ENCODE measurements at regions not wholly inside any gene's neighbourhood (a gene's known extent, or its start where the extent isn't known, plus 50 kb on each side); places are given as distances from the start of the nearest gene placed in this dataset.
A peak's percentile ranks its signal among the peaks of the same experiment; 100 is the strongest.

- Mint-ChIP-seq H3K27me3 (ENCODE audit: insufficient read depth, low read depth) (no peaks in the 10 kb centered on the region), H3K4me1 (no peaks in the 10 kb centered on the region), H3K4me3 (no peak overlapping the region), H3K9me3 (peaks cover 14% of the 10 kb centered on the region), H3K27ac (no peak overlapping the region), H3K36me3 (no peaks in the 10 kb centered on the region)
- Histone ChIP-seq H3K27me3 (no peaks in the 10 kb centered on the region), H4K20me1 (ENCODE audit: low read depth) (no peaks in the 10 kb centered on the region), H3K9me3 (ENCODE audit: low read depth) (no peaks in the 10 kb centered on the region), H3K9ac (no peak overlapping the region), H3K4me1 (peaks cover 2% of the 10 kb centered on the region), H3K36me3 (no peaks in the 10 kb centered on the region), H3F3A (ENCODE audit: low read depth) (no peaks in the 10 kb centered on the region), H2AFZ (replicated peaks) (no peak overlapping the region), H3K27ac (no peak overlapping the region), H3K79me2 (ENCODE audit: low read depth) (no peaks in the 10 kb centered on the region), H3K4me2 (no peak overlapping the region), H3K4me3 (no peak overlapping the region)
- TF ChIP-seq EZH2 (IDR thresholded peaks at IDR 0.05) = no peak
- TF ChIP-seq, protein P1, sequence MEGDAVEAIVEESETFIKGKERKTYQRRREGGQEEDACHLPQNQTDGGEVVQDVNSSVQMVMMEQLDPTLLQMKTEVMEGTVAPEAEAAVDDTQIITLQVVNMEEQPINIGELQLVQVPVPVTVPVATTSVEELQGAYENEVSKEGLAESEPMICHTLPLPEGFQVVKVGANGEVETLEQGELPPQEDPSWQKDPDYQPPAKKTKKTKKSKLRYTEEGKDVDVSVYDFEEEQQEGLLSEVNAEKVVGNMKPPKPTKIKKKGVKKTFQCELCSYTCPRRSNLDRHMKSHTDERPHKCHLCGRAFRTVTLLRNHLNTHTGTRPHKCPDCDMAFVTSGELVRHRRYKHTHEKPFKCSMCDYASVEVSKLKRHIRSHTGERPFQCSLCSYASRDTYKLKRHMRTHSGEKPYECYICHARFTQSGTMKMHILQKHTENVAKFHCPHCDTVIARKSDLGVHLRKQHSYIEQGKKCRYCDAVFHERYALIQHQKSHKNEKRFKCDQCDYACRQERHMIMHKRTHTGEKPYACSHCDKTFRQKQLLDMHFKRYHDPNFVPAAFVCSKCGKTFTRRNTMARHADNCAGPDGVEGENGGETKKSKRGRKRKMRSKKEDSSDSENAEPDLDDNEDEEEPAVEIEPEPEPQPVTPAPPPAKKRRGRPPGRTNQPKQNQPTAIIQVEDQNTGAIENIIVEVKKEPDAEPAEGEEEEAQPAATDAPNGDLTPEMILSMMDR (IDR thresholded peaks at IDR 0.05) = no peak
- no peak for TF ChIP-seq EZH2phosphoT487 (IDR thresholded peaks at IDR 0.05)
- no peak for DNase-seq (ENCODE audit: low spot score)
These were observed 1551.2 kb downstream of the AACS start for GRCh38 chr12:126616441-126616840.

DNA sequence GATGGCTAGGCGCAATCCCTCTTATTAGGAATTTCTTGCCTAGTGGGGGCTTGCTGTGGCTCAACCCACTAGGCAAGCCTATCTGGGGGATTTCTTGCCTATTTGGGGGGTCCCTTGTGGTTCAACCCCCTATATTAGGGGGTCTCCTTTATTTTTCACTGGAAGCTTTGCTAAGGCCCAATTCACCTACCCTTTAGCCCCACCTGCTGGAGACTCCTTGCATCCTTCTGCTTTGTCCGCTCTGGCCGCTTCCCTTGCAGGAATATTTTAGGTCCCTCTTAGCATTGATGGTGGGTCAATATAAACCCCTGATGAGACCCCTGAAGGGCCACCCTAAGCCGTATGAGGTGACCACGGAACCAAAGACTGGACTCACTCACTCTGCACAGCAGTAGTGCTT lies 1552.1 kb downstream of the AACS start:
- no peak overlapping the region for H2AFZ ChIP-seq (replicated peaks)
- H4K20me1 ChIP-seq (ENCODE audit: low read depth) = no peaks in the 10 kb centered on the region
- H3K4me3 ChIP-seq = no peak overlapping the region
- H3K27me3 Mint-ChIP-seq (ENCODE audit: insufficient read depth, low read depth) = no peaks in the 10 kb centered on the region
- no peaks in the 10 kb centered on the region for H3K36me3 ChIP-seq
- no peaks in the 10 kb centered on the region for H3K79me2 ChIP-seq (ENCODE audit: low read depth)
- H3K4me1 Mint-ChIP-seq = no peaks in the 10 kb centered on the region
- H3K9me3 Mint-ChIP-seq = peaks cover 11% of the 10 kb centered on the region
- no peaks in the 10 kb centered on the region for H3K9me3 ChIP-seq (ENCODE audit: low read depth)
- no peaks in the 10 kb centered on the region for H3K4me1 ChIP-seq
- H3K4me2 ChIP-seq = no peak overlapping the region
- H3K27ac Mint-ChIP-seq = no peak overlapping the region
- DNase-seq (ENCODE audit: low spot score) = peak; percentile 39
- H3K4me3 Mint-ChIP-seq = no peak overlapping the region
- H3K36me3 Mint-ChIP-seq = no peaks in the 10 kb centered on the region
- TF ChIP-seq EZH2phosphoT487 (IDR thresholded peaks at IDR 0.05) = no peak
- no peak for TF ChIP-seq EZH2 (IDR thresholded peaks at IDR 0.05)
- TF ChIP-seq, protein P1 (IDR thresholded peaks at IDR 0.05) = peak; percentile 60
- H3K9ac ChIP-seq = no peak overlapping the region
- no peak overlapping the region for H3K27ac ChIP-seq
- H3K27me3 ChIP-seq = no peaks in the 10 kb centered on the region
- no peaks in the 10 kb centered on the region for H3F3A ChIP-seq (ENCODE audit: low read depth)

DNA sequence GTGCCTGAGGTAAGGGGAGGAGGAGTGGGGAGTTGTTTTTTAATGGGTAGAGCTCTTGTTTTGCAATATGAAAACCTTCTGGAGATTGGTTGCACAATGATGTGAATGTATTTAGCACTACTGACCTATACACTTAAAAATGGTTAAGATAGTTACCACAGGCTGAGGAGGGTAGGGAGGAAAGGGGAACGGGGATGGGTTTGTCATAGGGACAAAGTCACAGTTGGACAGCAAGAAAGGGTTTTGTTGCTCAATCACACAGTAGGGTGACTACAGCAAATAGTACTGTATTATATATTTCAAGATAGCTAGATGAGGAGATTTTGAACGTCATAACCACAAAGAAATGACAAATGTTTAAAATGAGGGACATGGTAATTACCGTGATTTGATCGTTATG lies 1562.4 kb downstream of the AACS start:
- Histone ChIP-seq H3K9ac (no peak overlapping the region), H3K27me3 (no peaks in the 10 kb centered on the region), H3K4me1 (peaks cover 6% of the 10 kb centered on the region), H3K4me2 (no peak overlapping the region), H3K27ac (no peak overlapping the region), H3F3A (ENCODE audit: low read depth) (no peaks in the 10 kb centered on the region), H3K79me2 (ENCODE audit: low read depth) (no peaks in the 10 kb centered on the region), H4K20me1 (ENCODE audit: low read depth) (no peaks in the 10 kb centered on the region), H3K4me3 (no peak overlapping the region), H3K9me3 (ENCODE audit: low read depth) (no peaks in the 10 kb centered on the region), H2AFZ (replicated peaks) (no peak overlapping the region), H3K36me3 (no peaks in the 10 kb centered on the region)
- Mint-ChIP-seq H3K4me3 (no peak overlapping the region), H3K27me3 (ENCODE audit: insufficient read depth, low read depth) (peaks cover 2% of the 10 kb centered on the region), H3K36me3 (no peaks in the 10 kb centered on the region), H3K4me1 (no peaks in the 10 kb centered on the region), H3K27ac (no peak overlapping the region), H3K9me3 (peaks cover 5% of the 10 kb centered on the region)
- DNase-seq (ENCODE audit: low spot score) = no peak
- no peak for TF ChIP-seq EZH2phosphoT487 (IDR thresholded peaks at IDR 0.05)
- TF ChIP-seq EZH2 (IDR thresholded peaks at IDR 0.05) = no peak
- TF ChIP-seq, protein P1 (IDR thresholded peaks at IDR 0.05) = no peak
